ENCODE measurements at regions not wholly inside any gene's neighbourhood (a gene's known extent, or its start where the extent isn't known, plus 50 kb on each side); places are given as distances from the start of the nearest gene placed in this dataset.

DNA sequence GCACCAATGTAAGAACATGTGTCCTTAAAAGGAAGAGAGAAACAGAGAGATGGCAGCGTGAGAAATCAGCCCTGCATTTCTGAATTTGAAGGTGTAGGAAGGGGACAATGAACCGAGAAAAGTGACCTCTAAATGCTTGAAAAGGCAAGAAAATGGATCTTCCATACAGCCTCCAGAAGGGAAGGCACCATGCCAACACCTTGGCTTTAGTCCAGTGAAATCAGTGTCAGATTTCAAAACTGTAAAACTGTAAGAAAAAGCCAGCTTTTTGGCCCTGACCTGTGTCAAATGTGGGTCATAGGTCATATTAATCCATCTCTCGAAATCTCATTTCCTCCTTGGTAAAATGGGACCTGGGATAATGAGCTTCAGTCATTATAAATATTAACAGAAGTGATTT lies 762.3 kb downstream of the DCDC2C start:
- ATAC-seq = no peak

More for the DNA sequence above, 762.3 kb downstream of the DCDC2C start:
- intact Hi-C loops (cut with micrococcal nuclease; ENCODE audit: unreplicated experiment) (no loop called here), in situ Hi-C loops (cut with HindIII; ENCODE audit: extremely low pct_ligation_motif_present, low pct_unique_long_range_greater_than_20kb) (no loop called here)
- no TSS peak for BruUV-seq (replicated peaks)
- FAIRE-seq (no peak), DNase-seq (ENCODE audit: low spot score) (no peak)
- no peak for TF ChIP-seq KLF15 (CRISPR knock-in tag; IDR thresholded peaks at IDR 0.05; ENCODE audit: borderline replicate concordance)
- TF ChIP-seq BATF2 (CRISPR knock-in tag; IDR thresholded peaks at IDR 0.05) = no peak
- no peak for TF ChIP-seq ASH2L (IDR thresholded peaks at IDR 0.05; ENCODE audit: insufficient read length, low read depth, low read length)
- TF ChIP-seq DDIT3 (CRISPR knock-in tag; IDR thresholded peaks at IDR 0.05) = no peak
- no peak for TF ChIP-seq ZHX2 (IDR thresholded peaks at IDR 0.05; ENCODE audit: low read depth)
- no peak for TF ChIP-seq ZHX2 (CRISPR knock-in tag; IDR thresholded peaks at IDR 0.05; ENCODE audit: borderline replicate concordance)
- H3K27me3 ChIP-seq (ENCODE audit: control insufficient read depth in 1 of 2, insufficient read depth in 2 of 2, low read length in 2 of 2) = no peaks in the 10 kb centered on the region
- ChIA-PET POLR2A (no interaction called here), CTCF (ENCODE audit: low intra/inter-chr PET ratio, low total read pairs) (no interaction called here)
- H3K79me2 ChIP-seq (ENCODE audit: insufficient read depth, low read length) = no peaks in the 10 kb centered on the region
- H3K9ac ChIP-seq (ENCODE audit: insufficient read depth, low read depth, low read length) = no peak overlapping the region
- H4K20me1 ChIP-seq (ENCODE audit: insufficient read depth, low read length) = no peaks in the 10 kb centered on the region
- no peaks in the 10 kb centered on the region for H3K4me1 ChIP-seq (ENCODE audit: insufficient read depth, low read length)
- no peak overlapping the region for H3K4me2 ChIP-seq (ENCODE audit: low read depth, low read length)
- H2AFZ ChIP-seq (ENCODE audit: low read length) = no peak overlapping the region
- no peak overlapping the region for H3K27ac ChIP-seq (ENCODE audit: extremely low read length, insufficient read depth, low read length)
- no peak overlapping the region for H3K4me3 ChIP-seq (replicated peaks in 1 of 3; ENCODE audit: insufficient read depth in 1 of 3, low read depth in 2 of 3, low read length in 3 of 3)
- H3K36me3 ChIP-seq (replicated peaks in 1 of 2; ENCODE audit: control insufficient read depth in 1 of 2, insufficient read depth in 2 of 2, low read length in 2 of 2) = no peaks in the 10 kb centered on the region
- WGBS (ENCODE audit: low lambda C conversion rate) = under 1% methylated on average over 3 of the region's 3 CpGs
- peaks cover 78% of the 10 kb centered on the region for H3K9me3 ChIP-seq (ENCODE audit: low read length)
